Testis (tissue), 2 donors: ENCODE measurements at regions not wholly inside any gene's neighbourhood (a gene's known extent, or its start where the extent isn't known, plus 50 kb on each side); places are given as distances from the start of the nearest gene placed in this dataset.

ENCODE experiments used
- POLR2A ChIP-seq: fragments of 450-650 bp; IDR thresholded peaks from one replicate; pipeline ENCODE4 v1.6.1; 2017; ENCODE audit warnings: antibody characterized with exemption, mild to moderate bottlenecking, moderate library complexity
- TF ChIP-seq, protein P1 (sequence below), 3 experiments: fragments of 450-650 bp in 2 of 3; fragments of 200-600 bp in 1 of 3; sonication (generic) in 1 of 3; IDR thresholded peaks; one replicate each; pipeline ENCODE4 v1.5.1; 2016 to 2019; ENCODE audit warnings: antibody characterized with exemption in 3 of 3, mild to moderate bottlenecking in 2 of 3, moderate library complexity in 1 of 3

DNA sequence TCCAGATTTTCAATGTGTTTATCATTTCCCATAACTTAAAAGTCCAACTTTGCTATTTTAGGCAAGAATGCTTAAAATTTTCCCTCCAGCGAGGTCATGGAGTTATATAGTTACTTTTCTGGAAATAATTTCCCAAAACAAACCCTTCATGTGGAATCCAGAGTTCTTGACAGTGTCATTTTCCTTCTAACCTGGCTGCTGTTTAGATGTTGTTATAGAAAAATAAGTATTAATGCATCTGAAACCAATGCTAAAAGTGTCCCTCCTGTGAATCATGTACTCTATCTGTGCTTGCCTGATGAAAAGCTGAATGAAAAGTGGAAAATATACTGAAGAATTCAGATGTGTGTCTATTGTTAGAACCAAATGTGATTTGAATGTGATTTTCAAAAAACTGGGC is 245.3 kb upstream of the HSF2 start:
- TF ChIP-seq, protein P1, sequence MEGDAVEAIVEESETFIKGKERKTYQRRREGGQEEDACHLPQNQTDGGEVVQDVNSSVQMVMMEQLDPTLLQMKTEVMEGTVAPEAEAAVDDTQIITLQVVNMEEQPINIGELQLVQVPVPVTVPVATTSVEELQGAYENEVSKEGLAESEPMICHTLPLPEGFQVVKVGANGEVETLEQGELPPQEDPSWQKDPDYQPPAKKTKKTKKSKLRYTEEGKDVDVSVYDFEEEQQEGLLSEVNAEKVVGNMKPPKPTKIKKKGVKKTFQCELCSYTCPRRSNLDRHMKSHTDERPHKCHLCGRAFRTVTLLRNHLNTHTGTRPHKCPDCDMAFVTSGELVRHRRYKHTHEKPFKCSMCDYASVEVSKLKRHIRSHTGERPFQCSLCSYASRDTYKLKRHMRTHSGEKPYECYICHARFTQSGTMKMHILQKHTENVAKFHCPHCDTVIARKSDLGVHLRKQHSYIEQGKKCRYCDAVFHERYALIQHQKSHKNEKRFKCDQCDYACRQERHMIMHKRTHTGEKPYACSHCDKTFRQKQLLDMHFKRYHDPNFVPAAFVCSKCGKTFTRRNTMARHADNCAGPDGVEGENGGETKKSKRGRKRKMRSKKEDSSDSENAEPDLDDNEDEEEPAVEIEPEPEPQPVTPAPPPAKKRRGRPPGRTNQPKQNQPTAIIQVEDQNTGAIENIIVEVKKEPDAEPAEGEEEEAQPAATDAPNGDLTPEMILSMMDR (IDR thresholded peaks at IDR 0.05) = no peak
- no peak for TF ChIP-seq POLR2A
